ENCODE measurements at regions not wholly inside any gene's neighbourhood (a gene's known extent, or its start where the extent isn't known, plus 50 kb on each side); places are given as distances from the start of the nearest gene placed in this dataset.
"Not testable (repeated sequence)": the region's sequence is repeated elsewhere in the genome, so short reads cannot be mapped to it uniquely, and the experiment has no call there.

- DNase-seq (ENCODE audit: low read depth in 2 of 2), result peak in 1 of 2 experiments; percentile 9
These were observed 2361.9 kb downstream of the ARAP2 start for GRCh38 chr4:33882246-33882990.

GRCh38 chr4:33883111-33883510, 2361.2 kb downstream of the ARAP2 start:
- no peak for DNase-seq (ENCODE audit: low read depth in 2 of 2)

DNA sequence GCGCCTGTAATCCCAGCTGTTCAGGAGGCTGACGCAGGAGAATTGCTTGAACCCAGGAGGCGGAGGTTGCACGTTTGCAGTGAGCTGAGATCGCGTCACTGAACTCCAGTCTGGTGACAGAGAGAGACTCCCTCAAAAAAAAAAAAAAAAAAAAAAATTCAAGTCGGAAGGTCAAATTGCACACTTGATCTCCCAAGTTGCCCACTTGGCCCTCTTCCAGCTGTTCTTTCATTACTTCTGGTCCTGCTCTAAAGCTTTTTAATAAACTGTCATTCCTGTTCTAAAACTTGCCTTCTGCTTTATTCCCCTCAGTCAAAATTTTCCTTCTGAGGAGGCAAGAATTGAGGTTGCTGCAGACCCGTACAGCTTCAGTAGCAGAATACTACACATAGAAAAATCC, 2358.0 kb downstream of the ARAP2 start:
- DNase-seq (ENCODE audit: low read depth in 2 of 2), result no peak

DNA sequence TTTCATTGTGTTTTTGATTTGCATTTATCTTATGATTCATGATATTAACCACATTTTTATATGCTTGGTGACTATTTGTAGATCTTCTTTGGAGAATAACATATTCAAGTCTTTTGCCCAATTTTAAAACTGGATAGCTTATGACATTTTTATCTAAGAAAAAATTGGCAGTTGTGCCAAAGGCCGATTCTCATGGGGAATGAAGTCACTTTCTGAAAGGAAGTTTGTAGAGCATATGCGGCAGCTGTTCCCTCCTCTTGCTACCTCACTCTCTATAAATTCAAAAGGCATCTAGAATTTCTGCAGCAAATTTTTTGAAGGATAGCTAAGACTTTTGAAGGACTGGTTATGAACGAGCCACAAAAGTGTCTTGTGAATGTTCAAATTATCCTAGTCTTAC, 2353.5 kb downstream of the ARAP2 start:
- no peak for DNase-seq (ENCODE audit: low read depth in 2 of 2)

GRCh38 chr4:33911959-33912358, 2332.4 kb downstream of the ARAP2 start:
- DNase-seq (ENCODE audit: low read depth in 2 of 2), result no peak

GRCh38 chr4:33914386-33914785, 2329.9 kb downstream of the ARAP2 start:
- DNase-seq (ENCODE audit: low read depth in 2 of 2), result no peak

GRCh38 chr4:33923469-33923868, 2320.8 kb downstream of the ARAP2 start:
- DNase-seq (ENCODE audit: low read depth in 2 of 2), result no peak

- peak; percentile 36 to 48 for DNase-seq (ENCODE audit: low read depth in 2 of 2)
These were observed 2320.1 kb downstream of the ARAP2 start for GRCh38 chr4:33924239-33924638.

DNA sequence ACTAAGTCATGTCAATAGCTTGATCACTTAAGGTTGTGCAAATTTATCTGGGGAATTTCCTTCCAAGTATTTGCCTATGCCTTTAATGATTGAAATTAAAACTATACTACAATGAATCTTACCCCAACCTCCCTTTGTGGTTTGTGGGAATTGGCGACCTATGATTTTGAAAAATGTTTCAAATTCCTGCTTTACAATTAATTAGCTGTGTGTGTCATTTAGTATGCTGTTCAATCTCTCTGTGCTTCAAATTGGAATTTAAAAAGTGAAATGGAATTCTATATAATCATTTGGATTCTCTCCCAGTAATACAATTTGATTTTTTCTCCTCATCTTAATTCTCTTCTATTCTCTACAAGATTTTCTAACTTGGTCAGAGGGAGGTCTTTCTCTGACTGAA, 2319.5 kb downstream of the ARAP2 start:
- peak; percentile 62 to 63 for DNase-seq (ENCODE audit: low read depth in 2 of 2)

DNA sequence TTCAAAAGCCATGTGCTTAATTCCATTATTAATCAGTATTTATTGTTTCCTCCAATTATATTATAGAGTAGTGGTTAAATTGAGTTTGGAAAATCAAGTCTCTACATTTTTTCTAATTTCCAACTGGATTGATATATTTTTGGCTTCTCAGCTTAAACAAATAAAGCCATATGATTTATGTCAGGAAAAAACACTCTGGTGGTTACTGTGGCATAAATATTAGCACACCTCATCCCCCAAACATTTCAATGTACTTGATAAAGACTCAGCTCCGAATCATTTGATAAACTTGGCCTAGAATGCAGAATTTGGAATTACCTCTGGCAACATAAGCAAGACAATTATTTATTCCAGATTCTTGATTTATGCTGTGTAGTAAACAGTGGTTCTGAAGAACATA, 2313.8 kb downstream of the ARAP2 start:
- DNase-seq (ENCODE audit: low read depth in 2 of 2), result peak in 1 of 2 experiments; percentile 36

- DNase-seq (ENCODE audit: low read depth in 2 of 2), result no peak
These were observed 2313.3 kb downstream of the ARAP2 start for GRCh38 chr4:33931026-33931425.

DNA sequence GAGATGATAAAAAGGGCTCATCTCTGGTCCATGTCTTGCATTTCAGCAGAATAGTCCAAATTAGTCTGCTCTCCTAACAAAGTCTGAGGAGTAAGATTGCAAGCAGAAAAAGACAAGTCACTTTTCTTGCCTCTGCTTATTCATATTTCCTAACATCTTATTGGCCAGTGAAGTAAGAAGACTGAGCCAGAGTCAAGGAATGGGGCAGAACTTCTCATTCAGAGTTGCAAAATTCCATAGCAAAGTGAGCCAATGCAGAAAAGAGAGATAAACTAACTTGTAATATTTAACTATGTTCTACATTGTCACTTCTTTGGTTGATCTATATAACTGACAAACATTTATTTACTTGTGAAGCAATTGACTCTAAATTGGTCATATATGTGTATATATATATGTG, 2304.0 kb downstream of the ARAP2 start:
- DNase-seq (ENCODE audit: low read depth in 2 of 2), result no peak

DNA sequence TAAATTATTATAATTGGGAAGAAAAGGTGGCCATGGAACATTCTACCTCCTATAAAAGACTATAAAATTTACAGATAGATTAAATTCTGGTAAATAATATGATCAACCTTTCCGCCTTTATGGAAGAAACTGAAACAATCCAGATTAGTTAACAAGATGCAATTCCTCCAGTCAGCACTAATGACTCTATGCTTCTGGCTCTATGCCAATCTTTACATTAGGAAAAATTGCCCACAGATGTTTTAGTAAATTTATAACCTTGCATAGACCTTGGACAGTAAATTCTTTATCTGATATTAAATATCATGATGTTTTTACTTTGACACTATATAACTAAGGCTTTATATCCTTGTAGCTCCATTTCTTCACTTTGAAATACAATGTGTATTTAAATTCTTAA, 2302.5 kb downstream of the ARAP2 start:
- no peak for DNase-seq (ENCODE audit: low read depth in 2 of 2)

DNA sequence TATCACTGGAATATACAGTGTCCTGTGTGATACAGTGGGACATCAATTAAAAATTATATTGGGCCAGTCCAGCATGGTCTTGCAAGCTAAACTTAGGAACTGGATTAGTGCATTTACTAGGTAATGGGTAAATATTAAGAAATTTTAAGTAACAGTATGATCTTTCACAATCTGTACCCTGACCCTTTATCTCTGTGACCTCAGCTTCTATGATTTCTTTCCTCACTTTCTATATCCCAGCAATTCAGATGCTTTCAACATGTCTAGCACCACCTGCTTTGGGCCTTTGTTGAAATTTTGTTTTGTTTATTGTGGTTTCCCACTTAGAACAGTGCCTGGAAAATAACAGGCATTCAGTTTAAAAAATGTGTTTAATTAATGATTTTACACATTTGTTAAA, 2295.4 kb downstream of the ARAP2 start:
- no peak for DNase-seq (ENCODE audit: low read depth in 2 of 2)

DNA sequence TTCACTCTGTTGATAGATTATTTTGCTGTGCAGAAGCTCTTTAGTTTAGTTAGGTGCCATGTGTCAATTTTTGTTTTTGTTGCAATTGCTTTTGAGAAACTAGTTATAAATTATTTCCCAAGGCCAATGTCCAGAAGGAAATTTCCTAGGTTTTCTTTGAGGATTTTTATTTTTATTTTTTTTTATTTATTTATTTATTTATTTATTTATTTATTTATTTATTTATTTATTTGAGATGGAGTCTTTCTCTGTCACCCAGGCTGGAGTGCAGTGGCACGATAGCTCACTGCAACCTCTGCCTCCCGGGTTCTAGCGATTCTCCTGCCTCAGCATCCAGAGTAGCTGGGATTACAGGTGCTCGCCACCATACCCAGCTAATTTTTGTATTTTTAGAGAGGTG, 2290.5 kb downstream of the ARAP2 start:
- not testable (repeated sequence) for DNase-seq (ENCODE audit: low read depth in 2 of 2)

DNA sequence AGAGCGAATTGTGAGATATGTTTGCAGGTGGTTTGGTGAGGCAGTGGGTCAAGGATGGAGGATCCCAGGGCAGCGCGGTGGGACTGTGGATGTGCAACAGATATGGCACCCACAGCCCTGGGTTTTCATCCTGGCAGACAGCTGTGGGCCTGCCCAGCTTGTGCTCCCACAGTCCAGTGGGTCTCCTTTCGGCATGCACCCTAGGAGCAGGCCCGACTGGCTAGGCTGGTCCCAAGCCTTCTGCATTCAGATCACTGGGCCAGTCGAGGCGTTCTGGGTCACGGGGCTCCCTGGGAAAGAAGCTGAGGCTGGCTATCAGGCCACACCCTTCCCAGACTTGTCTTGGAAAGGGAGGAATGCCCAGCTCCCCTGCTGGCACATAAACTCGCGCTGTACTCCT, 2289.6 kb downstream of the ARAP2 start:
- DNase-seq (ENCODE audit: low read depth in 2 of 2), result no peak

DNA sequence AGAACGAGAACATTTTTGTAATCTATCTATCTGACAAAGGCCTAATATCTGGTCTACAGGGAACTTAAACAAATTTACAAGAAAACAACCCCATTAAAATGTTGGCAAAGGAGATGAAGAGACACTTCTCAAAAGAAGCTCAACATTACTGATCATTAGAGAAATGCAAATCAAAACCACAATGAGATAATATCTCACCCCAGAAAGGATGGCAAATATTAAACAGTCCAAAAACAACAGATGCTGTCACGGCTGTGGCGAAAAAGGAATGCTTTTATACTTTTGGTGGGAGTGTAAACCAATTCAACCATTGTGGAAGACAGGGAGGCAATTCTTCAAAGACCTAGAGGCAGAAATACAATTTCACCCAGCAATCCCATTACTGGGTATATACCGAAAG, 2284.8 kb downstream of the ARAP2 start:
- peak; percentile 36 to 42 for DNase-seq (ENCODE audit: low read depth in 2 of 2)

DNA sequence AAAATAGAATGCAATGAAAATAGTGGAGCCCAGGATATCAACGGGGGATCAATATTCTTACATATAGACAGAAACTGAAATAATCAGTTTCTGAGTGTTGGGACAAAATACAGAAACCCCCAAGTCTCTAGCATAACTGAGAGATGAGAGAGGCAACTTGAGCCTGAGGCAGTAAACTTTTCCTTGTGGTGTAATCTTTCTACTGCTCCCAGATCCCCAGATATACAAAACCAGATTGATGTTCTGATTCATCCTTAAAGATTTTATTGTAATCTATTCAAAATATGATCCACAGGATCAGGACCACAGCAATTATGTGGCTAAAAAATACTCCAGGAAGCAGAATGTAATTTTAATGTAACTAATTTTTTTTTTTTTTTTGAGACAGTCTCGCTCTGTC, 2282.6 kb downstream of the ARAP2 start:
- peak; percentile 36 to 44 for DNase-seq (ENCODE audit: low read depth in 2 of 2)

GRCh38 chr4:33966808-33967207, 2277.5 kb downstream of the ARAP2 start:
- no peak for DNase-seq (ENCODE audit: low read depth in 2 of 2)

DNA sequence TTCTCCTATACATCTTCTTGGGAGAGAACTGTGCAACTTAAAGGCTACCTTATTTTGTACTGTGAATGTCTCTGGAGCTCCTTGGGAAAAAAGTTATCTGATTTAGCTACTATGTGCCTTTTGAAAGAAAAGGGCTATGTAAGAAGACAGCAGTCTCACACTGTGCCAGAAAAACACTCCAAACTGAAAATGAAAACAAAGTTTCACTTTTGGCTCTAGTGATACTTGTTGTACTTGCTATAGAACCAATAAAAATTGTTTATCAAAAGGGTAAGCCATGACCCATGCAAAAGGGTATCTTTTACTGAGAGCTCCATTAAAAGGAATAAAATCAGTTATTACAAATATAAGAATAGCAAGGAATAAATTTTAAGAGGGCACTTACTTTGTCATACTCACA, 2270.0 kb downstream of the ARAP2 start:
- no peak for DNase-seq (ENCODE audit: low read depth in 2 of 2)

GRCh38 chr4:33975995-33976394, 2268.3 kb downstream of the ARAP2 start:
- DNase-seq (ENCODE audit: low read depth in 2 of 2), result no peak

- not testable (repeated sequence) for DNase-seq (ENCODE audit: low read depth in 2 of 2)
These were observed 2264.5 kb downstream of the ARAP2 start for GRCh38 chr4:33979781-33980180.

DNA sequence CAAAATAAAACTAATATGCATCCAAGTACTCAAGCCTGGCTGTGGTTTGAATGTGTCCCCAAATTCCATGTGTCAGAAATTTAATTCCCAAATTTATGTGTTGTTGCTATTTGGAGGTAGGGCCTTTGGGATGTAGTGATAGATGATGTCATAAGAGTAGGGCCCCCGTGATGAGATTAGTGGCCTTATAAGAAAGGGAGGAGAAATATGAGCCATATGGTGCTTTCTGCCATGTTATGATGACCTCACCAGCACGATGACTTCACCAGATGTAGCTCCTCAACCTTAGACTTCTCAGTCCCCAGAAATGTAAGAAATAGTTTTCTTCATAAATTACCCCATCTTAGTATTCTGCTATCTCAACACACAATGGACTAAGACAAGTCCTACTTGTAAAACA, 2264.0 kb downstream of the ARAP2 start:
- no peak for DNase-seq (ENCODE audit: low read depth in 2 of 2)

DNA sequence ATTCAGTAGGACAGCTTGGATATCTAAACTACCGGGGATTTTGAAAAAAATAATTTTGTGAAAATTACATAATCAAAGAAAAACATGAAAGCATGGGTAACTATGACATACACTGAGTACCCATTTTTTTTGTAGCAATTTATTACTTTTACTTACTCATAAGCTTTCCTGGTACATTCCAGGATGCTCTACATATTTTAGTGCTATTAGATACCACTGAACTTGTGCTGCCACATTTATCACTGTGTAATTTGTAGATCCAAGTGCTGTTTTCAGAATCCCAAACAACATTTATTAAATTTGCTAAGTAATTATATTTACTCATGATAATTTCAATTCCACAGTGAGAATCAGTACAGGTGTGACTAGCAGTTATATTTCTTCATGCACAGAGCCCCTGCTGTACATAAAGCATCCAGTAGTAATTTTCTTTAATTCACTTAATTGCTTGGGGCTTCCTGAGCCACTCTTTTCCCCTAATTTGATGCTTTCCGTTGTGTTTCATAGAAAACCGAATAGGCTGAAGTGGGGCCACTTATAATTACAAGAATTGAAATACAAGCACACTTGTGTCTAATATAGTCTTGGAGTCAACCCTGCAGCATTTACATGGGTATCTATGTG, 2254.4 kb downstream of the ARAP2 start:
- no peak for DNase-seq (ENCODE audit: low read depth in 2 of 2)

All from fibroblast of skin of left biceps (primary cell).